HG03025 (cell line): ENCODE measurements at regions not wholly inside any gene's neighbourhood (a gene's known extent, or its start where the extent isn't known, plus 50 kb on each side); places are given as distances from the start of the nearest gene placed in this dataset.

Source experiments
- ATAC-seq: cut with Tn5 transposase; IDR thresholded peaks from one replicate; pipeline ENCODE4 v1.9.1; 2021; ENCODE audit warnings: mild to moderate bottlenecking, moderate library complexity; ENCODE audit not compliant: unreplicated experiment, low FRiP score

- no peak for ATAC-seq
Observed at GRCh38 chr7:142353147-142354060, 95.5 kb upstream of the PRSS58 start.

- ATAC-seq, result no peak
Observed at GRCh38 chr7:142352543-142352942, 94.7 kb upstream of the PRSS58 start.

GRCh38 chr7:142351145-142351544, 93.3 kb upstream of the PRSS58 start:
- no peak for ATAC-seq

- no peak for ATAC-seq
Observed at GRCh38 chr7:142349670-142350405, 92.0 kb upstream of the PRSS58 start.

GRCh38 chr7:142348921-142349405, 91.1 kb upstream of the PRSS58 start:
- no peak for ATAC-seq

GRCh38 chr7:142348100-142348499, 90.2 kb upstream of the PRSS58 start:
- ATAC-seq, result no peak

- ATAC-seq, result no peak
Observed at GRCh38 chr7:142347091-142347490, 89.2 kb upstream of the PRSS58 start.

GRCh38 chr7:142345811-142346210, 88.0 kb upstream of the PRSS58 start:
- no peak for ATAC-seq

GRCh38 chr7:142338633-142339501, 81.0 kb upstream of the PRSS58 start:
- no peak for ATAC-seq

- no peak for ATAC-seq
Observed at GRCh38 chr7:142337054-142338001, 79.5 kb upstream of the PRSS58 start.

- ATAC-seq, result no peak
Observed at GRCh38 chr7:142334806-142335205, 76.9 kb upstream of the PRSS58 start.

GRCh38 chr7:142334236-142334635, 76.4 kb upstream of the PRSS58 start:
- ATAC-seq, result no peak

- no peak for ATAC-seq
Observed at GRCh38 chr7:142332421-142332820, 74.6 kb upstream of the PRSS58 start.

GRCh38 chr7:142331941-142332340, 74.1 kb upstream of the PRSS58 start:
- ATAC-seq, result no peak

GRCh38 chr7:142329062-142329790, 71.4 kb upstream of the PRSS58 start:
- no peak for ATAC-seq

- ATAC-seq, result no peak
Observed at GRCh38 chr7:142328551-142328950, 70.7 kb upstream of the PRSS58 start.

GRCh38 chr7:142327628-142328405, 70.0 kb upstream of the PRSS58 start:
- no peak for ATAC-seq

GRCh38 chr7:142323706-142324105, 65.8 kb upstream of the PRSS58 start:
- ATAC-seq, result no peak
